ENCODE measurements at regions not wholly inside any gene's neighbourhood (a gene's known extent, or its start where the extent isn't known, plus 50 kb on each side); places are given as distances from the start of the nearest gene placed in this dataset.
"Not testable (repeated sequence)": the region's sequence is repeated elsewhere in the genome, so short reads cannot be mapped to it uniquely, and the experiment has no call there.

- H3K27ac Mint-ChIP-seq = no peak overlapping the region
- ATAC-seq (replicated peaks) = no peak
- H3K4me1 Mint-ChIP-seq = no peaks in the 10 kb centered on the region
- no peaks in the 10 kb centered on the region for H3K36me3 Mint-ChIP-seq (ENCODE audit: low read depth)
- H3K27me3 Mint-ChIP-seq = no peaks in the 10 kb centered on the region
- no peak overlapping the region for H3K4me3 Mint-ChIP-seq
- peaks cover 14% of the 10 kb centered on the region for H3K9me3 Mint-ChIP-seq
Measured at GRCh38 chr14:83958359-83958758, 1571.6 kb upstream of the FLRT2 start.

DNA sequence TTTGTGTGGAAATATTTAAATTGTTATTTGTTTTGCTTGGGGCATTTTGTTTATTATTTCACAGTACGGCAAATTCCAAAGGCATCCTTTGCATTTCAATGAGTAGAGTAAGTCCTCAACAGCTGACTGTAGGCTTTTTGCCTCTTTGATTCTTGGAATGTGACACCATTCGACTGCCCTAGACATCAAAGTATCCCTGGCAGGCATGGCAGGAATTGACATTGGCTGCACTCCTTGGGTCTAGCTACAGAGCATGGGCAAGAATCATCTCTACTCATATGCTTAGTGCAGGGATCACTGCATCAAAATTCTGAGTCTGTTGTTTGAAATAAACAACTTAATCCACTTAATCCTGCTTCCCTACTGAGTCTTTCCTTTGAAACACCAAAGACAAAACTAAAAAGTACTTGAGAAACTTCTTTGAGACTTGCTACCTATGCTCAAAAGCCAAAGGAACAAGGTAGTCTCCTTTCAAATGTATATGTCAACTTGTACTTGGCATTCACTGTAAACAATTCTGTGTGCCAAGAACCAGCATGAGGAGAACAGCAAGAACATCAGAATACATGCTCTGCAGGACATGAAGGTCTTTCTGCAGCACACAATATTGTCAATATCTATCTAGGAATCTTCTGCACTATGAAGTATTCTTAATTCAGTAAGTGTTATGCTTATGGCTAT is 1569.0 kb upstream of the FLRT2 start:
- no peak for ATAC-seq (replicated peaks)

DNA sequence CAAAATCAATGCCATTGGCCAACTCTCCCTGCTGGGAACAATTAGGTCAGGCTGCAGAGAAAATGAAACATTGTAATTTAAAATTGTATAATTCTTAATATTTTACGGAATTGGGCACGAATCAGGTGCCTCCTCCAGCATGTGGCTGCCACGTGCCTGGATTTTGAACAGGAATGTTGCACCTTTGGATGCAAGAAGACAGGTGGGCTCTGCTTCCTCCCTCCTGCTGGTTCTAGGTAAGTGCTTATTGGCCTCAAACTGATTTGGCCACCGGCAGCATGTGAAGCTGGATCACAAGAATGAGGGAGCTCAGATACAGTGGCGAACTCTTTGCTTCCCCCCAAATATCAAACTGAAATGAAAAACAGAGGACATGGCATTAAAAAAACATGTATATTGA is 1559.9 kb upstream of the FLRT2 start:
- H3K36me3 Mint-ChIP-seq (ENCODE audit: low read depth) = no peaks in the 10 kb centered on the region
- no peak overlapping the region for H3K27ac Mint-ChIP-seq
- peaks cover 13% of the 10 kb centered on the region for H3K9me3 Mint-ChIP-seq
- no peaks in the 10 kb centered on the region for H3K4me1 Mint-ChIP-seq
- no peak overlapping the region for H3K4me3 Mint-ChIP-seq
- no peaks in the 10 kb centered on the region for H3K27me3 Mint-ChIP-seq
- no peak for ATAC-seq (replicated peaks)

More for the DNA sequence above, 1569.0 kb upstream of the FLRT2 start:
- H3K27me3 Mint-ChIP-seq = no peaks in the 10 kb centered on the region
- H3K9me3 Mint-ChIP-seq = peaks cover 14% of the 10 kb centered on the region
- H3K4me1 Mint-ChIP-seq = no peaks in the 10 kb centered on the region
- no peak overlapping the region for H3K4me3 Mint-ChIP-seq
- no peak overlapping the region for H3K27ac Mint-ChIP-seq
- no peaks in the 10 kb centered on the region for H3K36me3 Mint-ChIP-seq (ENCODE audit: low read depth)

DNA sequence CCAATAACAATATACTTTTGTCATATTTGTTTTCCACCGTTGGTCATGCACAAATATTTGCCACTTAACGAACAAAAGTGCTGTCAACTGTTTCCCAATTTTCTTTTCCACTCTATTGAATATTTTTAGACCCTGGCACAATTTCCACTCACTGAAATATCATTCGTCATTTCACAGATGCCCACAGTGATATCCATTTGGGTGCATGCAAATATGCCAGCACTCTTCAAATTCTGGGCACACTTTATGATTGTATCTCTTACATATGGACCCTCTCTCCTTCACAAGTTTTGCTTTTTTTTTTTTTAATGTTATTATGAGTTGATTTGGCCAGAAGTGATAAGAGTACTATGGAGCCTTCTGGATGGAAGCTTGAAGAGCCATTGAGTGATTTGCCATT is 1557.3 kb upstream of the FLRT2 start:
- no peaks in the 10 kb centered on the region for H3K27me3 Mint-ChIP-seq
- ATAC-seq (replicated peaks) = no peak
- no peak overlapping the region for H3K27ac Mint-ChIP-seq

DNA sequence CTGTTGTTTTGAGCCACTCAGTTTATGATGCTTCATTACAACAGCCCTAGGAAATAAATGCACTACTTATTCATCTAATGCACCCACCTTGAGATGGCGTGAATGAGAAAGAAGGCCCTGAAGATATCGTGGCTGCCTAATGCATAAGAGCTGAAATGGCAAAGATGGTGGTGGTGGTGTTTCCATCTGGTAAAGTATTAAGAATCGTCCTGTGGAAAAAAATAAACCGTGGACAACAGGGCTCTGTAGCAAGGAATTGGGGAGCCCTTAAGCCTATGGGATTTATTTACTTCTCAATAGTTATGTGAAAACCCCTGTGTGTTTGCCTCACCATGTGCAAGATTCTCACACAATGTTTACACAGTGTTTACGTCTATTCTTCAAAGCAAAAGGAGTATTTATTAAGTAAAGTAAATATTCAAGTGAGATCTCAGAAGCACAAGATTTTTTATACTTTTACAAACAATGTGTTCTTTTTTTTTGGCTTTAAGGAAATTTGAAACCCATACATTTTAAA is 1555.2 kb upstream of the FLRT2 start:
- Mint-ChIP-seq H3K27ac (no peak overlapping the region), H3K4me1 (no peaks in the 10 kb centered on the region), H3K9me3 (peaks cover 10% of the 10 kb centered on the region), H3K4me3 (no peak overlapping the region), H3K36me3 (ENCODE audit: low read depth) (no peaks in the 10 kb centered on the region), H3K27me3 (no peaks in the 10 kb centered on the region)
- ATAC-seq (replicated peaks) = no peak

More for the DNA sequence above, 1557.3 kb upstream of the FLRT2 start:
- no peaks in the 10 kb centered on the region for H3K4me1 Mint-ChIP-seq
- no peak overlapping the region for H3K4me3 Mint-ChIP-seq
- peaks cover 11% of the 10 kb centered on the region for H3K9me3 Mint-ChIP-seq
- no peaks in the 10 kb centered on the region for H3K36me3 Mint-ChIP-seq (ENCODE audit: low read depth)

GRCh38 chr14:83975435-83975834 is 1554.5 kb upstream of the FLRT2 start:
- Mint-ChIP-seq H3K4me3 (no peak overlapping the region), H3K27ac (no peak overlapping the region), H3K9me3 (peaks cover 10% of the 10 kb centered on the region), H3K36me3 (ENCODE audit: low read depth) (no peaks in the 10 kb centered on the region), H3K27me3 (no peaks in the 10 kb centered on the region), H3K4me1 (no peaks in the 10 kb centered on the region)
- no peak for ATAC-seq (replicated peaks)

DNA sequence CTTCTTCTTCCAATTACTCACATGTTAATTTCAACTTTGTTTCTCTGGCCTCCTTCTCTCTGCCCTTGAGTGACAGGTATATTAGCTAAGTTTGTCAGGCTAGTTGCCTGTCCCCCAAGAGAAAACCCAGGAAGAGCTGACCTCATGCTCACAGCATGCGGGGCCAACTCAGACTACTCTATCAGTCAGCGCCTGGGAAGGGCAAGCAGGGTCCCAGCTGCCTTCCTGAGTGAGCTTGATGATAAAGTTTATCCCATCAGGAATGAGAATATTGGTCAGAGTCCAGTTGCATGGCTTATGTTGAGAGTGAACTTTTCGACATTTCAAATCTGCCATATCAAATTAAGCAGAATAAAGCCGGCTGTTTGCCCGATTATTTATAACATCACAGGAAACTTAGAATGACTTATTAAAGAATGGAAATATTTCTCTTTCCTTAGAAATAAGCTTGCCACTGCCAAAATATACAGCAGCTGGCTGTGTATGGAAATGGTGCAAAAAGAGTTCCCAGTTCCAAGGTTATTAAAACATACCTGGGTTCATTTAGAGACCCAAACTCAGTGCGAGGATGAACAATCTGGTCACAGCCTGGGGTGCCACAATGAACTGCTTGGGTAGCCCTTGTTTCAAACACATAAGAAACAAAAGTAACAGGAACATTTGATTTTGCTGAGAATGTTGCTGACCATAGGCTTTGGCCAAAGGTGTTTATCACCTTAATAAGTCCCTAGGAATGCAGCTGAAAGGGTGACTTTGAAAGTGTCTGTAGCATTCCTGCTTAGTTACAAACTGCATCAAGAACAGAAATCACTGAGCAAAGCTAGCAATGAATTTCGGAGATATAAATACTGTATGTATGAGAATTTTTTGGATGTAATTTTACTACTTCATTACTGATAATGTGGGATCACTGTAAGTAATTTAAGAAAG is 1553.8 kb upstream of the FLRT2 start:
- no peaks in the 10 kb centered on the region for H3K27me3 Mint-ChIP-seq
- H3K4me3 Mint-ChIP-seq = no peak overlapping the region
- no peaks in the 10 kb centered on the region for H3K36me3 Mint-ChIP-seq (ENCODE audit: low read depth)
- no peaks in the 10 kb centered on the region for H3K4me1 Mint-ChIP-seq
- H3K27ac Mint-ChIP-seq = no peak overlapping the region
- no peak for ATAC-seq (replicated peaks)
- peaks cover 6% of the 10 kb centered on the region for H3K9me3 Mint-ChIP-seq

GRCh38 chr14:83977583-83977982 is 1552.4 kb upstream of the FLRT2 start:
- Mint-ChIP-seq H3K9me3 (peaks cover 10% of the 10 kb centered on the region), H3K27ac (no peak overlapping the region), H3K27me3 (no peaks in the 10 kb centered on the region), H3K4me3 (no peak overlapping the region), H3K36me3 (ENCODE audit: low read depth) (no peaks in the 10 kb centered on the region), H3K4me1 (no peaks in the 10 kb centered on the region)
- no peak for ATAC-seq (replicated peaks)

DNA sequence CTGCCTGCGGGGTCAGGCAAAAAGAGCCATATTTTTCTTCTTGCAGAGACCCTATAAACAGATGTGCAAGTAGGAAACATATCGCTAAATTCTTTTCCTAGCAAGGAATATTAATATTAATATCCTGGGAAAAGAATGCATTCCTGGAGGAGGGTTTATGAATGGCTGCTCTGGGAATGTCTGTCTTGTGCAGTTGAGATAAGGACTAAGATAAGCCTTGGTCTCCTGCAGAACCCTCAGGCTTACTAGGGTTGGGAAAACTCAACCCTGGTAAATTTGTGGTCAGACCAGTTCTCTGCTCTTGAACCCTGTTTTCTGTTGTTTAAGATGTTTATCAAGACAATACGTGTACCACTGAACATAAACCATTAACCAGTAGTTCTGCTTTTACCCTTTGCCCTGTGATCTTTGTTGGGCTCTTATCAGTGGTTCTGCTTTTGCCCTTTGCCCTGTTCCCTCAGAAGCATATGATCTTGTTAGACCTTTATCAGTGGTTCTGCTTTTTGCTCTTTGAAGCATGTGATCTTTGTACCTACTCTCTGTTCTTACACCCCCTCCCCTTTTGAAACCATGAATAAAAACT is 1548.2 kb upstream of the FLRT2 start:
- peaks cover 15% of the 10 kb centered on the region for H3K9me3 Mint-ChIP-seq
- H3K4me1 Mint-ChIP-seq; H3K4me3 Mint-ChIP-seq; H3K27ac Mint-ChIP-seq; H3K27me3 Mint-ChIP-seq; ATAC-seq (replicated peaks); H3K36me3 Mint-ChIP-seq (ENCODE audit: low read depth): not testable (repeated sequence)

- Mint-ChIP-seq H3K4me1 (no peaks in the 10 kb centered on the region), H3K27ac (no peak overlapping the region), H3K9me3 (peaks cover 25% of the 10 kb centered on the region), H3K4me3 (no peak overlapping the region), H3K27me3 (no peaks in the 10 kb centered on the region), H3K36me3 (ENCODE audit: low read depth) (no peaks in the 10 kb centered on the region)
- ATAC-seq (replicated peaks) = no peak
Measured at GRCh38 chr14:83988275-83988674, 1541.7 kb upstream of the FLRT2 start.

- Mint-ChIP-seq H3K9me3 (peaks cover 23% of the 10 kb centered on the region), H3K27ac (no peak overlapping the region), H3K27me3 (no peaks in the 10 kb centered on the region), H3K36me3 (ENCODE audit: low read depth) (no peaks in the 10 kb centered on the region), H3K4me1 (no peaks in the 10 kb centered on the region), H3K4me3 (no peak overlapping the region)
- ATAC-seq (replicated peaks) = no peak
Measured at GRCh38 chr14:83991666-83992065, 1538.3 kb upstream of the FLRT2 start.

- peaks cover 20% of the 10 kb centered on the region for H3K9me3 Mint-ChIP-seq
- H3K36me3 Mint-ChIP-seq (ENCODE audit: low read depth) = no peaks in the 10 kb centered on the region
- no peak for ATAC-seq (replicated peaks)
- H3K4me1 Mint-ChIP-seq = no peaks in the 10 kb centered on the region
- H3K27ac Mint-ChIP-seq = no peak overlapping the region
- no peak overlapping the region for H3K4me3 Mint-ChIP-seq
- no peaks in the 10 kb centered on the region for H3K27me3 Mint-ChIP-seq
Measured at GRCh38 chr14:83992857-83993256, 1537.1 kb upstream of the FLRT2 start.

DNA sequence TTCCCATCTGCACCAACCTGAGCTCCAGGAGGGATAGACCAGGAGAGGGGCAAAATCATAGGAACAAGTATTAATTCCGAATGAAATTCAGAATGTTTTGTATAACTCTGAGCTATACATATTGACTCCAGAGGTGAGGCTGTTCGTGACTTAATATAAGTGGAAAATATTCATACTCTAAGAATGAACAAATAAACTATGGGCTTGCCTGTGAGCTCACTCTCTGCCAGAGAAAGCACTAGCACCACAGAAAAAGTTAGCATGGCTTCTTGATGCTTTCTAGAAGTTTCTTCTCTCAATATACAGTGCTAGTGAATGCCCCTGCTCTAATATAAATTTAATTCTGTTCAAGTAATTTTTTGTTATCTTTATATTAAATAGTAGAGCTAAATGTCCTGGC is 1536.4 kb upstream of the FLRT2 start:
- no peaks in the 10 kb centered on the region for H3K27me3 Mint-ChIP-seq
- H3K9me3 Mint-ChIP-seq = peaks cover 20% of the 10 kb centered on the region
- no peaks in the 10 kb centered on the region for H3K36me3 Mint-ChIP-seq (ENCODE audit: low read depth)
- no peak overlapping the region for H3K27ac Mint-ChIP-seq
- ATAC-seq (replicated peaks) = no peak
- no peaks in the 10 kb centered on the region for H3K4me1 Mint-ChIP-seq
- H3K4me3 Mint-ChIP-seq = no peak overlapping the region

- Mint-ChIP-seq H3K36me3 (ENCODE audit: low read depth) (no peaks in the 10 kb centered on the region), H3K4me3 (no peak overlapping the region), H3K27ac (no peak overlapping the region), H3K27me3 (no peaks in the 10 kb centered on the region), H3K9me3 (peaks cover 20% of the 10 kb centered on the region), H3K4me1 (no peaks in the 10 kb centered on the region)
- no peak for ATAC-seq (replicated peaks)
Measured at GRCh38 chr14:83994020-83994419, 1535.9 kb upstream of the FLRT2 start.

- peaks cover 20% of the 10 kb centered on the region for H3K9me3 Mint-ChIP-seq
- no peak overlapping the region for H3K27ac Mint-ChIP-seq
- no peak for ATAC-seq (replicated peaks)
- no peaks in the 10 kb centered on the region for H3K36me3 Mint-ChIP-seq (ENCODE audit: low read depth)
- no peak overlapping the region for H3K4me3 Mint-ChIP-seq
- no peaks in the 10 kb centered on the region for H3K4me1 Mint-ChIP-seq
- no peaks in the 10 kb centered on the region for H3K27me3 Mint-ChIP-seq
Measured at GRCh38 chr14:84001023-84001422, 1528.9 kb upstream of the FLRT2 start.
